T-helper 2 cell (primary cell): ENCODE measurements at regions not wholly inside any gene's neighbourhood (a gene's known extent, or its start where the extent isn't known, plus 50 kb on each side); places are given as distances from the start of the nearest gene placed in this dataset.
A peak's percentile ranks its signal among the peaks of the same experiment; 100 is the strongest.

Experiments used
- DNase-seq, 5 experiments: peaks; one replicate each; pipeline versions ENCODE4 v3.0.0 to v3.0.0-alpha.2; 2012 to 2022

DNA sequence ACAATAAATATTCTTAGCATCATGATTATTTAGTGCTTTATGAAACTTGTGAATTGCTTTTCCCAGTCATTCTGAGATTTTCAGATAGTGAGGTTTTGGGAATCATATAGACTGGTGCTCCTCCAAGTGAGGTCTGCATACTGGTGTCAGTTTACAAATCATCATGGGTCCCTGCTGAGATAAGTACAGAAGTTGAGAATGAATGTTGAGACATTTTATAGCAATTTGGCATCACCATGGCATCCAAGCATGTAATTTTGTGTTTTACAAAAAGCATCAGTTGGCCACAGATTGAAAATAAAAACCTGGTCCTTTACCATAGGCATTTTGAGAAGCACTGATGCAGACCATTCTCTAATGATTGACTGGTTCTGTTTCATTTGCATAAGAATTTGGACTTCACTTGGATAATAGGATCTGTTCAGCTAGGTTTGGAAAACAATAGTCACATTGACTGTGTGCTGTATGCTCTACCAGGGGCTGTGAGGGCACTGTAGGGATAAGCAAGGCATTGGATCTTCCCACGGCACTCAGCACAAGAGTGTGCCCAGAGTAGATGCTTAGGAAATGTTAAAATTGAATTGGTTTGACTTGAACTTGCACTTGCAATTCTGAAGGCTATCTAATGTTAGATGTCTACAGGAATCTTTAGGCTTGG is 79.0 kb upstream of the JUN start:
- DNase-seq: no peak

DNA sequence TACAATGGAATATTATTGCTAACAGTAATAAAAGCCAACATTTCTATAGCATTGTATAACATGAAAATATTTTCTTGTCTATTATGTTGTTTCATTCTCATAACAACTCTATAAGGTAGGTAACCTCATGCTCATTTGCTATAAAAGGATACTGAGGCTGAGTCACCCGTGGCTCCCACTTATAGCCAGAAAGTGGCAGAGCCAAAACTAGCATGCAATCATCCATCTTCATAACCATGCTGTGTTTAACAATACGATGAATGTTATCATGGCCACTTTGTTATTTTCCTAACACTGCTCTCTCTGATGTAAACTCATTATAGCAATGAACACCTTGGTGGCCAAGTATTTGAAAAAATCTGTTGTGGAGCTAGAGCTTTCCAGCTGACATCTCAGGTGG is 80.8 kb upstream of the JUN start:
- DNase-seq: no peak

DNA sequence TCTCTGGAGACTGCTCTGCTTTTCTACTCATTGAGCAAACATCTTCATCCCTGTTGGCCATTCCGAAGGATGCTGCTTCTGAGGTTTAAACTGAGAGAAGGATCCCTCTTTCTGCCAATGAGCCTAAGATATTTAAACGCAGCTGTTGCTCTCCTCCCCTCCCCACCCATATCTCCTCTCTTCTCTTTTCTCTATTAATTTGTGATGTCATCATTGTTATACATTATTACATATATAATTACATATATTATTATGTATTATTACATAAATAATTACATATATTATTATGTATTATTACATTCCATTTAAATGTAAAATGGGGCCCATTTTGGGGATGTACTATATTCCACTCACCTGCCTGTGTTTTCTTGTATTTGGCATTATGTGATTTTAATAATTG is 82.7 kb upstream of the JUN start:
- no peak for DNase-seq

DNA sequence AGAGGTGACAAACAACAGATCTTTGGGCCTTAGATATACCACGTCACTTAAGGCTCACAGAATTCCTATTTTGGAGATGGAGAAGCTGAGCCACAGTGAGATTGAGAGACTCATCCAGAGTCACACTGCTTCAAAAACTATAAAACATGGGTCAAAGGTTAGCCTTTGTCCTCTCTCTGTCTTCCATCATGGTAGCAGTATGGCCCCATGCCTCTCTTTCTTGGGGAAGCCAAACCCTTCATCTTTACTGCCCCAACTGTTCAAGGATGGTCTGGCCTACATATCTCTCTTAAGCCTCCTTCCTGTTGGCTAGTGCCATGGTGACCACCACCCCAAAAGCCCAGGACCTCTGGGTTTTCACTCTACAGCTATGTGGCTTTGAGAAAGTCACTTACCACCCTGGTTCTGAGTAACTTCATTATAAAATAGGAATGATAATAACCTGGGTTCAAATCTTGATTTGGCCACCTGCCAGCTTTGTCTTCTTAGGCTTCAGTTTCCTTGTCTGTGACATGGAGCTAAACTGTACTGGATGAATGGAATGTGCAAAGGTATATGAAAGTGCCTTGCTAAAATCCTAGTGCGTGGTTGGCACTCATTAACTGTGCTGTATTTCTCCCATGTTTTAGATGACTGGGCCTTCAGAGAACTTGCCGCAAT is 85.9 kb upstream of the JUN start:
- DNase-seq: no peak

DNA sequence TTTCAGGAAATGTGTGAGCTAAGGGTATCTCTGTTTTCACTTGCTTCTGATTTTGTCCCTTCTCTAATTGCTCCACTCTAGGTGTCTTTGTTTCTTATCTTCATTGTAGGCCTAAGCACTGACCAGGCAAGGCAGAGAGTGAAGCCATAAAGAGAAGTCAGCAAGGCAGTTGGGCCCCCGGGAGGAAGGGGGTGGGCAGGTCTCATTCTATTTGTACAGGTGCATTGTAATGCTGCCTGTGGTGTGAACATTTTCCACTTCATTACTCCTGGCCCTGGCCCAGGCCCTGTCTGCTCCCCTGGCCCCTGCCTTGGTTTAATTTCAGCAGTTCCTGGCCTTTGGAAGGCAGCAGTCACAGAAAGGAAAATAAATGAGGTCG is 86.4 kb upstream of the JUN start:
- DNase-seq: no peak

DNA sequence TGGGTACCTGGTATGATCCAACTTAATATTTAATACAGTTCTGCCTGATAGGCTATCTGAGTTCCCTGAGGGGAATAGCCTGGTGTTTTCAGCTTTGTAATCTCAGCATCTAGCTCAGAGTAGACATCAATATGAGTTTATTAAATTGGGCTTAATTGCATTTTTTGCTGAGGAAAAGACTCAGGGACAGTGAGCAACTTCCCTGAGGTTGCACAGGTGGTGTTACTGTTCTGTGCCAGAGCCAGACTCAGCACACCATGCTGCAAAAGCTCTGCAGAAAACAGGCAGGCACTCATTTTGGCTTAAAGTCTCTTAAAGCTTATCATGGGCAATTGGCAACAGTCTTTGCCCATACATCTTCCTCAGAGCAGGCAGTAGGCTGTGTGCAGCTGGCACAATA is 90.5 kb upstream of the JUN start:
- no peak for DNase-seq

DNA sequence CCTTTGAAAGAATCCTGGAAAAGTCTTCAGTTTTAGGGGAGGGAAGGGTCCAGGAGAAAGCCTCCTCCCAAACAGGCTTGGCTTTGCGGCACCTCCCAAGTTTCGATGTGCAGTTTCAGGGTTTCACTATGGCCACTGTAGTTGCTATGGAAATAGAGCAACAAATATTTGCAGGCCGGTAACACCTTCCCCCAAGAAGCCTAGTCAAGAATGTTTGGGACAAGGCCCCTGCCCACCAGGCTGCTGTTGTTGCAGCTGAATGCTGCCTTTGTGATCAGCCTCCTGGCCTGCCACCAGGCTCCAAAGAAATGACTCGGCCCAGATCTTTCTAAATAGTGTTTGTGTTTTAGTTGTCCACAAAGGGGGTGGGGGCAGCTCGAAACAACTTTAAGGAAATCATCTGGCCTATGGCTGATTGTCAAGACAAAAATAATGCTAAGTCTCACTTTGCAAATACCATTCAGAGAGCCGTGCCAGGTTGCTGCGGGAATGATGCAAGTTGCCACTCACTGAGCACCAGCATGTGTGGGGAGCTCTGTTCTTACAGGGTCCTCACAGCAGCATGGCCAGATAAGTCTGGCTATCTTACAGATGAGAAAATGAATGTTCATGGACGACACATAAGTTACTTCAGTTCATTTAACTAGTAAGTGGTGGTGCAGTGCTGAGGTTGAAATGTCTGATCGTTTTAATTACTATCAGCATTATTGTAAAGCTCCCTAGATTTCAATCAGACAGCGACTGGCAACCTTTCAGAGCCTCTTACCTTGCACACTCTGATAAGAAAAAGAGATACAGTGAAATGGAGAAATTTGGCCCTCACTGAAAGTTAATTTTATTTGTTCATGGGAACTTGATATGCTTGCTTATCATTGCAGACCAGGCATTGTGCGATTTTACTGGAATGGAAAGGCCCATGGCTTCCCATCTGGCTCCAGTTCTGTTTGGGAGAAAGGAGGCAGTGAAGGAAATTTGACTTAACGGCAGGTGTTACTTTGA is 91.2 kb upstream of the JUN start:
- no peak for DNase-seq

DNA sequence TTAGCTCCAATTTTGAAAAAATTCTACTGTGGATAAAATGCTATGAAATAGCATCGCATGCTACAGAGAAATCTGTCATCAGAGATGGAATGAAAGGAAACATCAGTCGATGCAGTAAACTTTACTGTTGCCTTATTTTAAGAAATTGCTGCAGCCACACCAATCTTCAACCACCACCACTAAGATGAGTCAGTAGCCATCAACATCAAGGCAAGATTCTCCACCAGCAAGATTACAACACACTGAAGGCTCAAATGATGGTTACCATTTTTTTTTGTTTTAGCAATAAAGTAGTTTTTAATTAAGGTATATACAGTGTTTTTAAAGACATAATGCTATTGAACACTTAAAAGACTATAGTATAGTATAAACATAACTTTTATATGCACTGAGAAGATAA is 95.6 kb upstream of the JUN start:
- no peak for DNase-seq

DNA sequence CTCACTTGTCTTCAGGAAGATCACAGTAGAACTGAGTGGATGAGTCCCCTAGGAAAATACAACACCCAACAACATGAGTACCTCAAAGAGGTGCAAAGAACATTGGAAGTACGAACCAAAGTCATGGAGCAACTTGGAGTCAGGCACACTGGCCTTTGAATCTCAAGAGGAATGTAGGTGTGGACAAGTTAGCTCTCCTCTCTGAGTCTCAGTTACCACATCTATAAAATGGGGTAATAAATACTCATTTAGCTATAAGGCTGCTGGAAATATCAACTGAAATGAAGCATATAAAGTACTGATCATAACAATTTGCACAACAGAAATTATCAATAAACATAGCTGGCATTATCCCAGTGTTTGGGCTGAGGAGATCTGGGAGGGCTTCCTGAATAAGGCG is 96.7 kb upstream of the JUN start:
- no peak for DNase-seq

DNA sequence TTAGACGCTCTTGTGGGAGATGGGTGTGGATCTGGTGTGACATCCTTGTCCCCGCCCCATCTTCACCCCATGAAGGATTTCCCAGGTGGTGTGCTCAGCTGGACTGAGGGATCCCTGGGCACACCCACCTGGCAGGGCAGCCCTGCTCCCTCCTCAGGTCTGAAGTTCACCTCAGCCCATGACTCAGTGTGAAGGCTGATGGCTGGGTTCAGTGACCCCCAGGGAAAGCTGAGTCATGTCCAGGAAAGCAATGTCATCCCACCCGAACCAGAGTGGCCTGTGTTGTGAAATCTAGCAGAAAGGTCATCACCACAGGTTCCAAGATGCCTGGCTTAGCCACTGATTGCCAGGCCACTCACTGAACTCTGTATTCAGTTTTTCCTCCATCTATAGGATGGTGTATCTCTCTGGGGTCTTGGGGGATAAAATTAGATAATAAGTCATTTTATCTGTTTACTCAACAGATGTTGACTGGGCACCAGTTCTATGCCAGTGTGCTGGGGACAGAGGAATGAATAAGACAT is 97.7 kb upstream of the JUN start:
- DNase-seq: no peak

DNA sequence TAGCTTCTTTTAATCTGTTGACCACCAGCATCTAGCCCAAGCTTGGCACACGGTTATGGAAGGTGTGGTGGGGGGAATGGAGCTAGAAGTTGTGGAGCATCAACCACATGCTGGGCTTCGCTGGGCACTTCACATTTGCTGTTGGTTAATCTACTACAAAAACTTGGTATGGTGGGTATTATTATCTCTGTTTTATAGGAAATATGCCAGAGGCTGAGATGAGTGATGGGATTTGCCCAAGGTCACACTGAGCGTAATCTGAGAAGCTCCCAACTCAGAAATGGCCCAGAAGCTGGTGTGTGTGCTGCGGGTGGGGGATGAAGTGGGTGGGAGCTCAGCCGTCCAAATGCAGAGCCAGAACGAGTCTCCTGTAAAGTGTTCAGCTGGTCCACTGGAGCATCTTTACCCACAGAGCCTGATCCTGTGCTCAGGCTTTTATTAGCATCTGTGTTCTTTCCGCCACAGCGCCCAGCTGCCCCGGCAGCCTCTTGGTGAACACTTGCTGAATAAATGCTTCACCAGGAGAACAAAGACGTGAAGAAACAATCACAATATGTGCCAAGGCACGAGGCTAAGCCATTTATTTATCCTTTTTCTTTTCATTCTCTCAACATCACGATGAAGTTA is 98.6 kb upstream of the JUN start:
- no peak for DNase-seq

DNA sequence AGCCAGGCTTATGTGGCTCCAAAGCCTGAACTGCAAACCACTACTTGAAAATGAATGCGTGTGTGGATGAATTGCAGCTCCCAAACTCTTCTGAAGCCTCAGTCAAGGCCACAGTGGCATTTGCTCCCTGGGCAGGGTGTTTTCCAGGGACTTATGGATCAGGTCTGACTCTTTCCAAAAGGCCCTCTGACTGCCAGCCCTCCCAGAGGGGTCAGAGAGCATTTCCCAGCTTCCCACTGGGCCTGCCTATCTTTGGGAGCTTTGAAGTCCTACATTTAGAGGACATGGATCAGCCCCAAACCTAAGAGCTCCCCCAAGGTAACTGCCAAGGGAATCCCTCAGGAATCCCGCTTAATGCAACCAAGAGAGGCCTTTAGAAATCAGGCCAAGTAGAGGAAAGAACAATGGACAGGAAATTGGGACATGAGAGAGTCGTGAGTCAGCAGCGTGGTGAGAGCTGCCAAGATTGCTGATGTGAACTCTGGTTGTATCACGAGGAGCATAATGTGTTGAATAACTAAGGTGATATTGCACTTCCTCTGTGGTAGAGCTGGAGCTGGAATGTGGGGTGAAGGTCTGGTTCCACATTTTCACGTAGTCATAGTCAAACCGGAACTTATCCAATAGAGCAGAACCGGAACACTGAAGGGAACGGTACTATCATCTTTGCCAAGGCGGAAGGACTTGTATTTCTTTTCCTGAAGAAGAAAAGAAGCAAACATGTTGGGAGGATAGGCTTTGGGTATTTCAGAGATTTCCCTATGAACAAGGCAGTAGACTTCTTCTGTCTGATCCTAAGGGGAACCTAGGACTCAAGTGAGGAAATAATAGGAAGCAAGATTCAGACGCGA is 99.4 kb upstream of the JUN start:
- no peak for DNase-seq

DNA sequence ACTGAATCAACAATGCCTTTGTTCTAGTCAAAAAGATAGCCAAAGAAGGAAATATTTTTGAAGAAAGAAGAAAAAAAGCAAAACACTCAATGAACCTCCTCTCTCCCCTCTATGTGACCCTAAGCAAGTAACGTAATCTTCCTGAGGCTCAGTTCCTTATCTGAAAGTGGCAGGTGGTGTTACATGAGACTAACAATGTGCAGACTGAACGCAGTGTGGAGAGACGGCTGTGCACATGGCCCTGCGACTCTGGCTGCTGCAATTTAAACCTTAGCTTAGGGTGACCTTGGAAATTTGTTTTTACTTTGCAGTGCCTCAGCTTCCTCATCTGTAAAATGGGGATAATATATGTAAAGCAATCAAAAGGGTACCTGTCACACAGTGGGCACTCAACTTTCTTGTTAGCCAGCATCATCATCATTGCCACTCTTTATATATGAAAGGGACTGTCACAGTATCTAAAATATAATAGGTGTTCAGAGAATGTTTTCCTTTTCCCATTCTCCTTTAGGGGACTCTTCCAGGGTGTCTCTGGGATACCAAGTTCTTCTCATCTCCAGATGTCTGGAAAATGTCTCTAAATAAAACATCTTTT is 100.1 kb upstream of the JUN start:
- no peak for DNase-seq

DNA sequence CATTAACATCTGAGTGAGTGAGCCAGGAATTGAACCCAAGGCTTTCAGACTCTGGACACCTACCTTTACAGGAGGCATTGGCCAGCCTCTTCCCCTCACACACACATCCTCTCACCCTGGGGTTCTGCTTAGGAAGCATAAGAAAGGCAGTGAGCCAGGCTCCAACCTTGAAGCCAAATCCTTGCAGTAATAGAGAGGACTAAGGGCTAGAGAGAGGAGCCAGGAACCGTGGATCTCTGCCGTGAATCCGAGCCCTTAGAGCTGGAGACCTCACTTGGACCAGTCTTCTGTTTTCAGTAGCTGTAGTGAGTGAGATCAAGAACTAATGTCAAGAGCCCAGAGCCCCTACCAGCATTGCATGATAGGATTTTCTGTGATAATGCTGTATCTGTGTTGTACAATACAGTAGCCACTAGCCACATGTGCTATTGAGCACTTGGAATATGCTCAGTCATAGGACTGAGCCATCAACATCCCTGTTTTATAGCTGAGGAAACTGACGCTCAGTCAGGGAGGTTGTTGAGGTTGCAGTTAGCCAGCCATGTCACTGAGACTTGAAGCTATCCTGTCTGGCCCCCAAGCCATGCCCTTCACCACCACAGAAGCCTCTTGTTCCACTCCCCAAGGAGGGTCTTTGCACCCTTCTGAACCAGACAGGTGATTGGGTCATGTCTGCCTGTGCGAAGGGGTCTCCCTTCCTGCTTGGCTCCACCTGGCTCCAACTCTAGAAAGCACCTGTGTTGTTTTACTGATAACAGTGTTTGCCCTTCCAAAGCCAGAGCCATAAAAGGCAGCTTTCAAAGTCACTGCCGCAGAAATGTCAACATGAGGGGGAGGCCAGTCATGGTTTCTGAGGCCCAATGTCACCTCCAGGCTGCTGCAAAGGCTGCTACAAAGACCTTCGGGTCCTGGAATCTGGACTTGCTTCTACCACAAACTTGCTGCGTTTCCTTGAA is 101.1 kb upstream of the JUN start:
- no peak for DNase-seq

DNA sequence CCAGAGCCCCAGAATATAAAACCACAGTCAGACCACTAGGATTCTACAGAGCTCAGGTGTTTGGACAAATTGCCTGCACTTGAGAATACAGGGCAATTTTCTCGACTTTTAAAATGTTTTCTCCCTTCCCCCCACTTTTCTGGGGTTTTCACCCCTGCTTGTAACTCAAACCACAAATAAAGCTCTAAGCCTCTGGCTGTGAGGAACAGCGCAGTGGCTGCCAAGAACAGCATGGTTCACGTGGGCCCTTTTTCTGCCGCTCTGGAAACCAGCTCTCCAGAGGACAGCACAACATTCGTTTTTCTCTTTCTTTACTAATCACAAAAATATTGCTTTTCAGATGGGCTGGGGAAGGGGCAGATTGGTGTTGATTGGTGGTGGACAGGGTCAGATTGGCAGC is 102.2 kb upstream of the JUN start:
- peak in 2 of 5 experiments; percentile 9 to 18 for DNase-seq

DNA sequence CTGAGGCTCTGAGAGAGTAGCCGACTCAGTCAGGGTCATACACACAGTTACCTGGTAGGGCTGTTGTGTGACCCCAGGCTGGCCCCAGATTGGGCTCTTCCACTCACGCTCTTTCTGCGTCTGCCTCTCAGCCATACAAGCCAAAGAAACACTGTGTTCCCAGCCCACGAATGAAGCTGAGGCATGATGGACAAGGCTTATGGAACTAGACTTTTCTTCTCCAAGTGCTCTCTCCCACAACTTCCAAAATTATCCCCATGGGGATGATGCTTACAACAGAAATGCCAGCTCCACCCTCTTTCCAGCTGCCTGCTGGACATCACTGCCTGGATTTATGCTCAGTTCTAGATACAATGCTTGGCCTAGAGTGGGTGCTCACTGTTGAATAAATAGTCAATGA is 102.8 kb upstream of the JUN start:
- no peak for DNase-seq

DNA sequence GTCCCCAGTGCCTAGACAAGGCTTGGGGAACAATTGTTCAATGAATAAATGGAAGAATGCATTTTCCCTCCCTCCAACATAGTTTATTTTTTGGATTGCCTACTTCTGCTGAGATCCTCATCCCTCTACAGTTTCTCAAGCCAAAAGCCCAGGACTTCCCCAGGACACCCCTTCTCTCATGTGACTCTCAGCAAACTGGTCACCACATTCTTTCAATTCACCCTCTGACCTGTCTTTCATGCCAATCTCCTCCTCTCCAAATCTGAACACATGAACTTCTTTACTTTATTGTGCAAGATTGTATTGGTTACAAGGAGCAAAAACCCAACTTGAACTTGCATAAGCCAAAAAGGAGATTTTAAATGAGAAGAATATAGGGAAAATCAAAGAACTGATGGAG is 103.2 kb upstream of the JUN start:
- DNase-seq: no peak

DNA sequence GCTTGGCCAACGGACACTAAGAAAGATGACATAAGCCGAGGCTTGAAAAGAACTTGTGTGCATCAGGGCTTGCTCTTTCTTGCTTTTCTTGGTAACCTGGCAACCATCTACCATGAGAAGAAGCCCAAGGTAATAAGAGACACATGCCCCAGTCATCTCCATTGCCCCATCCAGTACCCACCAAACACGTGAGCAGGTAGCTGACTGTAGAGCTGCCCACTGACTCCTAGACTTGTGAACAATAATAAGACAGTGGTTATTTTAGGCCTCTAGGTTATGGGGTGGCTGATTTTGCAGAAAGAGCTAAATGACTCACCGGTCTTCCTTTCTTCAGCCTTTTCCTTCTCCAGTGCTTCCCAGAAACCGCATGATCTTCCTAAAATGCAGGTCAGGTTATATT is 105.0 kb upstream of the JUN start:
- no peak for DNase-seq

DNA sequence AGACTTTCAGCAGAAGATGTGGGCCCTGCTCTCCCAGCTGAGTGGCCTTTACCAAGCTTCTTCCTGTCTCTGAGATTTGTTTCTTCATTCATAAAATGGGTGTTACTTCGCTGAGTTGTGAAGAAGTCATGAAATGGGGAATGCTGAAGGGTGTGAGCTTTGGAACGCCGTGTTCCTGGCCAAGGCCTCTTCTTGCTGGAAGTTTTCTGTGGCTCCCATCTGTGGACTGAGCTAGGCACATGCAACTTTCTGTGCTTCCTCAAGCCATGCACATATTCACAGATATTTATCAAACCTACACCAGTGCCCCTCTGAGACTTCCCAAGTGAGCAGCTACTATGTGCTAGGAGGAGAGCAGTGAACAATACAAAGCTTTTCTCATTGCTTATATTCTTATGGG is 106.3 kb upstream of the JUN start:
- no peak for DNase-seq

DNA sequence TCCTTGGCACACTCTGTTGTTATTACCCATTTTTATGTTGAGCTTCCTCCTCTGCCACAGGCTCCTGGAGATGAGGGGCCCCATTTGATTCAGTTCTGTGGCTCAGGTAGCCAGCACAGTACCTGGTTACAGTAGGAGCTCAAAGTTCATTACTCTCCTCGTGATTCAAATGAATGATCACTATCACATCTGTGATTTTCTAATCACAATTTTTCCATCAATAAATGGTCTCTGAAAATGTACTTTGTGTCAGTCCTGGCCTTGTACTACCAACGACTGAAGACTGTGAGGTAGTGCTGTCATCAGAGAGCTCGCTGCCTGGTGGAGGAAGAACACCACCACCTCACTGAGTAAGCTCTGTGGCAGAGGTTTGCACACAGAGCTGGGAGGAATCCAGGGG is 106.8 kb upstream of the JUN start:
- DNase-seq: no peak
